ENCODE measurements at regions not wholly inside any gene's neighbourhood (a gene's known extent, or its start where the extent isn't known, plus 50 kb on each side); places are given as distances from the start of the nearest gene placed in this dataset.

DNA sequence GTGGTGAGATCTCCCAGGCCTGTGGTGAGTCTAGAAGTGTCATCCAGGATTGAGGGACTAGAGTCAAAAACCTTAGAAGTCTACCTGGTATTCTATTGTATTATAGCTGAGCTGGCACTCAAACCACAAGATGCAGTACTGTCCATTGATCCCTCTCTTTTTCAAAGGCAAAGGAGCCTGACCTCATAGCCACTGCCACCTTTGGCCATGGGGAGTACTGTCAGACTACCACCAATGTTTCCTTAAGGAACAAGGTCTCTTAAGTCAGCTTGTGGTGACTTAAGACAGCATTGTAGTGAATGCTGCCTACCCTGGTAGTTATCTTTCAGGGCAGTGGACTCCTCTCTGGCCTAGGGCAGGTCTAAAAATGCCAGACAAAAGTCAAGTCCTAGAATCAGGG lies 878.0 kb upstream of the MDGA2 start:
- ATAC-seq (ENCODE audit: low FRiP score in 2 of 2) (peak in 1 of 2 donors; percentile 46), DNase-seq (no peak)
- no peak for TF ChIP-seq EP300 (IDR thresholded peaks at IDR 0.05)
- TF ChIP-seq, protein P1, sequence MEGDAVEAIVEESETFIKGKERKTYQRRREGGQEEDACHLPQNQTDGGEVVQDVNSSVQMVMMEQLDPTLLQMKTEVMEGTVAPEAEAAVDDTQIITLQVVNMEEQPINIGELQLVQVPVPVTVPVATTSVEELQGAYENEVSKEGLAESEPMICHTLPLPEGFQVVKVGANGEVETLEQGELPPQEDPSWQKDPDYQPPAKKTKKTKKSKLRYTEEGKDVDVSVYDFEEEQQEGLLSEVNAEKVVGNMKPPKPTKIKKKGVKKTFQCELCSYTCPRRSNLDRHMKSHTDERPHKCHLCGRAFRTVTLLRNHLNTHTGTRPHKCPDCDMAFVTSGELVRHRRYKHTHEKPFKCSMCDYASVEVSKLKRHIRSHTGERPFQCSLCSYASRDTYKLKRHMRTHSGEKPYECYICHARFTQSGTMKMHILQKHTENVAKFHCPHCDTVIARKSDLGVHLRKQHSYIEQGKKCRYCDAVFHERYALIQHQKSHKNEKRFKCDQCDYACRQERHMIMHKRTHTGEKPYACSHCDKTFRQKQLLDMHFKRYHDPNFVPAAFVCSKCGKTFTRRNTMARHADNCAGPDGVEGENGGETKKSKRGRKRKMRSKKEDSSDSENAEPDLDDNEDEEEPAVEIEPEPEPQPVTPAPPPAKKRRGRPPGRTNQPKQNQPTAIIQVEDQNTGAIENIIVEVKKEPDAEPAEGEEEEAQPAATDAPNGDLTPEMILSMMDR (IDR thresholded peaks at IDR 0.05): no peak
- no peak for TF ChIP-seq POLR2A (IDR thresholded peaks at IDR 0.05)
- no peak for TF ChIP-seq POLR2AphosphoS5 (IDR thresholded peaks at IDR 0.05)
- no peak overlapping the region for H3K27ac ChIP-seq
- no peaks in the 10 kb centered on the region for H3K4me1 ChIP-seq
- no peaks in the 10 kb centered on the region for H3K27me3 ChIP-seq
- H3K36me3 ChIP-seq: no peaks in the 10 kb centered on the region
- H3K9me3 ChIP-seq: peaks cover 0 to 5% (median 1%) of the 10 kb centered on the region in 4 donors
- H3K4me3 ChIP-seq: no peak overlapping the region

- Histone ChIP-seq H3K27ac (no peak overlapping the region), H3K36me3 (no peaks in the 10 kb centered on the region), H3K9me3 (no peaks in the 10 kb centered on the region), H3K4me3 (no peak overlapping the region), H3K27me3 (no peaks in the 10 kb centered on the region), H3K4me1 (no peaks in the 10 kb centered on the region)
- no peak for DNase-seq
- WGBS, 2 donors: 59 to 86% methylated on average over 4 of the region's 4 CpGs
- TF ChIP-seq POLR2AphosphoS5 (IDR thresholded peaks at IDR 0.05) (no peak), EP300 (IDR thresholded peaks at IDR 0.05) (no peak), POLR2A (IDR thresholded peaks at IDR 0.05) (no peak)
- TF ChIP-seq, protein P1 (IDR thresholded peaks at IDR 0.05): no peak
- no peak for ATAC-seq (ENCODE audit: low FRiP score in 2 of 2)
Observed at GRCh38 chr14:48546996-48547395, 871.6 kb upstream of the MDGA2 start.

GRCh38 chr14:48537600-48537999 lies 862.2 kb upstream of the MDGA2 start:
- no peaks in the 10 kb centered on the region for H3K4me1 ChIP-seq
- no peak for ATAC-seq (ENCODE audit: low FRiP score in 2 of 2)
- TF ChIP-seq, protein P1 (IDR thresholded peaks at IDR 0.05): no peak
- no peak for TF ChIP-seq POLR2AphosphoS5 (IDR thresholded peaks at IDR 0.05)
- no peak for TF ChIP-seq POLR2A (IDR thresholded peaks at IDR 0.05)
- no peak for TF ChIP-seq EP300 (IDR thresholded peaks at IDR 0.05)

DNA sequence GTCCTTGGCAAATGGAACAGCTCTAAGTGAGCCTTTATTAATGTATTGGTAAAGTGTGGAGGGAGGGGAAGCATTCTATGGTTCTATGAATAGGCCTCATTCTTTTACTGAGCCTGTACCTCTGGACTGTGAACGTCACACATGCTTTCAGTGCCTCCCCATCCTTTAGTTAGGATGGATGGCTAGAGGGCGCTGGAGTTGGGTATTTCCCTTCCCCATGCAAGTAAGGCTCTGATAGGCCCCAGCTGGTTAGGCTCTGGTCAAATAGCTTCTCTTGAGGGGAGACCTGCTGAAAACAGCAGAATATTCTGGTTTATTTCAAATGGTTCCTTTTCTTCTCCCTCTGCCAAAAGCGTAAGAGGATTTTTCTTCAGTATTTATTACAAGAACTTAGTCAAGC lies 860.9 kb upstream of the MDGA2 start:
- no peak for TF ChIP-seq EP300 (IDR thresholded peaks at IDR 0.05)
- no peak for TF ChIP-seq POLR2A (IDR thresholded peaks at IDR 0.05)
- TF ChIP-seq, protein P1 (IDR thresholded peaks at IDR 0.05): no peak
- TF ChIP-seq POLR2AphosphoS5 (IDR thresholded peaks at IDR 0.05): no peak
- H3K4me3 ChIP-seq: no peak overlapping the region
- no peaks in the 10 kb centered on the region for H3K27me3 ChIP-seq
- WGBS, 2 donors: 48 to 49% methylated on average over 3 of the region's 3 CpGs
- no peaks in the 10 kb centered on the region for H3K4me1 ChIP-seq
- no peak overlapping the region for H3K27ac ChIP-seq
- H3K36me3 ChIP-seq: no peaks in the 10 kb centered on the region
- ATAC-seq (ENCODE audit: low FRiP score in 2 of 2) (no peak), DNase-seq (no peak)
- no peaks in the 10 kb centered on the region for H3K9me3 ChIP-seq

More at GRCh38 chr14:48537600-48537999, 862.2 kb upstream of the MDGA2 start:
- Histone ChIP-seq H3K4me3 (no peak overlapping the region), H3K27ac (no peak overlapping the region), H3K36me3 (no peaks in the 10 kb centered on the region), H3K9me3 (no peaks in the 10 kb centered on the region), H3K27me3 (no peaks in the 10 kb centered on the region)
- DNase-seq: no peak

GRCh38 chr14:48527832-48528231 lies 852.4 kb upstream of the MDGA2 start:
- DNase-seq: no peak
- ATAC-seq (ENCODE audit: low FRiP score in 2 of 2): no peak
- Histone ChIP-seq H3K27me3 (no peaks in the 10 kb centered on the region), H3K27ac (no peak overlapping the region), H3K4me1 (no peaks in the 10 kb centered on the region), H3K4me3 (no peak overlapping the region), H3K36me3 (no peaks in the 10 kb centered on the region), H3K9me3 (no peaks in the 10 kb centered on the region)
- no peak for TF ChIP-seq EP300 (IDR thresholded peaks at IDR 0.05)
- no peak for TF ChIP-seq POLR2AphosphoS5 (IDR thresholded peaks at IDR 0.05)
- TF ChIP-seq, protein P1 (IDR thresholded peaks at IDR 0.05): no peak
- no peak for TF ChIP-seq POLR2A (IDR thresholded peaks at IDR 0.05)
- 0 to 24% methylated on average over 1 to 2 of the region's 2 CpGs for WGBS, 2 donors

All from upper lobe of left lung (tissue), 6 donors.